PC-3 (cell line): ENCODE measurements at regions not wholly inside any gene's neighbourhood (a gene's known extent, or its start where the extent isn't known, plus 50 kb on each side); places are given as distances from the start of the nearest gene placed in this dataset.

Source experiments
- ATAC-seq: fragments of 200-7000 bp; cut with Tn5 transposase; 2 replicates; pipeline ENCODE4 v1.9.1; 2020; ENCODE audit warnings: mild to moderate bottlenecking, moderate library complexity
- BruUV-seq: library from RNA; stranded (reverse); fragments of 400-500 nt; replicated peaks from 2 replicates; lab custom pipeline; 2021; lab: Mats Ljungman, UMichigan
- CTCF ChIA-PET: fragments of 300-600 bp; sonication (Branson Sonifier 250); formaldehyde crosslinking; loops from one replicate; lab custom pipeline; 2022; ENCODE audit warnings: antibody characterized with exemption; lab: Charles Lee
- POLR2A ChIA-PET: fragments of 300-600 bp; sonication (Branson Sonifier 250); formaldehyde crosslinking; loops from one replicate; lab custom pipeline; 2022; ENCODE audit warnings: antibody characterized with exemption; ENCODE audit not compliant: unreplicated experiment; lab: Charles Lee
- DNase-seq: peaks from one replicate; pipeline ENCODE4 v3.0.0-alpha.2; 2015
- H2AFZ ChIP-seq: fragments of 300-600 bp; sonication (generic); 2 replicates; pipeline ENCODE4 v1.6.0; 2016; ENCODE audit warnings: antibody characterized with exemption, low read length
- H3F3A ChIP-seq: fragments of 300-600 bp; sonication (generic); one replicate; pipeline ENCODE4 v1.6.0; 2017; ENCODE audit warnings: antibody characterized with exemption, low read length, control low read depth, mild to moderate bottlenecking; ENCODE audit not compliant: unreplicated experiment
- H3K27ac ChIP-seq: fragments of 300-600 bp; sonication (generic); 2 replicates; pipeline ENCODE4 v1.5.1; 2016; ENCODE audit warnings: mild to moderate bottlenecking, low read length
- H3K27me3 ChIP-seq: fragments of 300-600 bp; sonication (generic); 2 replicates; pipeline ENCODE4 v1.6.1; 2016; ENCODE audit warnings: low read length, mixed read lengths
- H3K36me3 ChIP-seq: fragments of 300-600 bp; sonication (generic); 2 replicates; pipeline ENCODE4 v1.6.1; 2016; ENCODE audit warnings: low read depth, mixed run types, low read length, mixed read lengths
- H3K4me1 ChIP-seq: fragments of 300-600 bp; sonication (generic); 2 replicates; pipeline ENCODE4 v1.5.1; 2016; ENCODE audit warnings: low read length; ENCODE audit not compliant: insufficient read depth
- H3K4me2 ChIP-seq: fragments of 300-600 bp; sonication (generic); 2 replicates; pipeline ENCODE4 v1.6.0; 2016; ENCODE audit warnings: low read length
- H3K4me3 ChIP-seq: fragments of 300-600 bp; sonication (generic); 2 replicates; pipeline ENCODE4 v1.5.1; 2016; ENCODE audit warnings: mild to moderate bottlenecking, low read length, mixed read lengths
- H3K79me2 ChIP-seq: fragments of 300-600 bp; sonication (generic); 2 replicates; pipeline ENCODE4 v1.6.1; 2017; ENCODE audit warnings: low read length, mixed read lengths
- H3K9ac ChIP-seq: fragments of 300-600 bp; sonication (generic); 2 replicates; pipeline ENCODE4 v1.6.0; 2016; ENCODE audit warnings: mild to moderate bottlenecking, low read length
- H3K9me2 ChIP-seq: fragments of 300-600 bp; sonication (generic); replicated peaks from 2 replicates; pipeline ENCODE4 v1.6.1; 2016; ENCODE audit warnings: mixed run types, low read length, mixed read lengths
- H3K9me3 ChIP-seq: fragments of 300-600 bp; sonication (generic); 2 replicates; pipeline ENCODE4 v1.6.1; 2016; ENCODE audit warnings: low read length, mixed read lengths
- H4K20me1 ChIP-seq: fragments of 300-600 bp; sonication (generic); 2 replicates; pipeline ENCODE4 v1.6.1; 2016; ENCODE audit warnings: low read length, mixed read lengths
- CTCF ChIP-seq: fragments of 300-600 bp; sonication (generic); conservative IDR thresholded peaks from 2 replicates; pipeline ENCODE4 v1.5.1; 2017; ENCODE audit warnings: antibody characterized with exemption, low read depth, mild to moderate bottlenecking, low read length
- EZH2 ChIP-seq: fragments of 300-600 bp; sonication (generic); IDR thresholded peaks from one replicate; pipeline ENCODE4 v1.6.1; 2017; ENCODE audit warnings: antibody characterized with exemption, mild to moderate bottlenecking, low read length; ENCODE audit not compliant: unreplicated experiment
- EZH2phosphoT487 ChIP-seq: fragments of 300-600 bp; sonication (generic); IDR thresholded peaks from 2 replicates; pipeline ENCODE4 v1.6.1; 2018; ENCODE audit warnings: mild to moderate bottlenecking, antibody characterized with exemption, low read length, borderline replicate concordance
- intact Hi-C: fragments of 100-400 bp; cut with micrococcal nuclease; formaldehyde crosslinking; loops from 2 replicates; pipeline ENCODE4 v1.9.0; 2023

GRCh38 chr2:12298352-12298751, 418.4 kb upstream of the TRIB2 start:
- peaks cover 21% of the 10 kb centered on the region for H3K4me1 ChIP-seq
- H3K27ac ChIP-seq = no peak overlapping the region
- H3K4me3 ChIP-seq = no peak overlapping the region
- ATAC-seq (no peak), DNase-seq (no peak)
- BruUV-seq = no TSS peak
- no peaks in the 10 kb centered on the region for H3K9me2 ChIP-seq
- POLR2A ChIA-PET = no interaction called here
- no peak overlapping the region for H2AFZ ChIP-seq
- no peaks in the 10 kb centered on the region for H3K36me3 ChIP-seq
- no peaks in the 10 kb centered on the region for H3F3A ChIP-seq
- no peak overlapping the region for H3K4me2 ChIP-seq
- H3K79me2 ChIP-seq = no peaks in the 10 kb centered on the region
- no peak overlapping the region for H3K9ac ChIP-seq
- no peaks in the 10 kb centered on the region for H4K20me1 ChIP-seq
- TF ChIP-seq EZH2phosphoT487 (no peak), CTCF (no peak), EZH2 (no peak)
- CTCF ChIA-PET = no interaction called here
- H3K9me3 ChIP-seq = no peaks in the 10 kb centered on the region
- intact Hi-C loops = no loop called here
- no peaks in the 10 kb centered on the region for H3K27me3 ChIP-seq

- no peaks in the 10 kb centered on the region for H3K9me3 ChIP-seq
- intact Hi-C loops = no loop called here
- H2AFZ ChIP-seq = no peak overlapping the region
- H3F3A ChIP-seq = no peaks in the 10 kb centered on the region
- POLR2A ChIA-PET = no interaction called here
- no peaks in the 10 kb centered on the region for H3K27me3 ChIP-seq
- no peak overlapping the region for H3K9ac ChIP-seq
- no peaks in the 10 kb centered on the region for H3K79me2 ChIP-seq
- no peaks in the 10 kb centered on the region for H3K9me2 ChIP-seq
- CTCF ChIA-PET = no interaction called here
- no peak for TF ChIP-seq CTCF
- no peak for TF ChIP-seq EZH2phosphoT487
- TF ChIP-seq EZH2 = no peak
- no peak overlapping the region for H3K4me2 ChIP-seq
- peaks cover 32% of the 10 kb centered on the region for H3K4me1 ChIP-seq
- no peaks in the 10 kb centered on the region for H4K20me1 ChIP-seq
- DNase-seq = no peak
- no peaks in the 10 kb centered on the region for H3K36me3 ChIP-seq
- no peak overlapping the region for H3K27ac ChIP-seq
- H3K4me3 ChIP-seq = no peak overlapping the region
- BruUV-seq = no TSS peak
- no peak for ATAC-seq
Observed at GRCh38 chr2:12299431-12299830, 417.3 kb upstream of the TRIB2 start.

- ChIA-PET CTCF (no interaction called here), POLR2A (no interaction called here)
- H3K4me3 ChIP-seq = no peak overlapping the region
- no peaks in the 10 kb centered on the region for H4K20me1 ChIP-seq
- H3K9ac ChIP-seq = no peak overlapping the region
- H3K9me2 ChIP-seq = no peaks in the 10 kb centered on the region
- peaks cover 39% of the 10 kb centered on the region for H3K4me1 ChIP-seq
- ATAC-seq (no peak), DNase-seq (peak; percentile 28)
- no peaks in the 10 kb centered on the region for H3K36me3 ChIP-seq
- no peaks in the 10 kb centered on the region for H3K79me2 ChIP-seq
- no TSS peak for BruUV-seq
- H2AFZ ChIP-seq = no peak overlapping the region
- H3F3A ChIP-seq = no peaks in the 10 kb centered on the region
- TF ChIP-seq CTCF (no peak), EZH2 (no peak), EZH2phosphoT487 (no peak)
- no peak overlapping the region for H3K27ac ChIP-seq
- intact Hi-C loops = loop anchor here (5.0 kb wide), 1 partner anchor 468 kb away; no protein-coding TSS in a partner anchor
- H3K4me2 ChIP-seq = no peak overlapping the region
- no peaks in the 10 kb centered on the region for H3K27me3 ChIP-seq
- no peaks in the 10 kb centered on the region for H3K9me3 ChIP-seq
Observed at GRCh38 chr2:12300019-12300602, 416.6 kb upstream of the TRIB2 start.
